Activated B cell treated with CpG ODN at 0.5 μM for 24 hours (primary cell): ENCODE measurements at regions not wholly inside any gene's neighbourhood (a gene's known extent, or its start where the extent isn't known, plus 50 kb on each side); places are given as distances from the start of the nearest gene placed in this dataset.
"Not testable (repeated sequence)": the region's sequence is repeated elsewhere in the genome, so short reads cannot be mapped to it uniquely, and the experiment has no call there.

Experiments
- ATAC-seq: fragments of 200-7000 bp; cut with Tn5 transposase; one replicate; pipeline ENCODE4 v1.10.0; 2021; ENCODE audit warnings: low read depth, mild to moderate bottlenecking, moderate library complexity
- CTCF ChIA-PET: fragments of 350-600 bp; sonication (Branson Sonifier 250); formaldehyde crosslinking; loops from one replicate; lab custom pipeline; 2021; ENCODE audit warnings: antibody characterized with exemption; lab: Charles Lee
- POLR2A ChIA-PET: fragments of 350-600 bp; sonication (Branson Sonifier 250); formaldehyde crosslinking; loops from one replicate; lab custom pipeline; 2021; ENCODE audit warnings: antibody characterized with exemption; lab: Charles Lee
- DNase-seq: peaks from one replicate; pipeline ENCODE4 v3.0.0; 2022
- H3K27ac Mint-ChIP-seq: one replicate; pipeline ENCODE4 v1.8.0; 2020; ENCODE audit warnings: mixed read lengths
- H3K27me3 Mint-ChIP-seq: one replicate; pipeline ENCODE4 v1.8.0; 2021; ENCODE audit warnings: mixed read lengths
- H3K36me3 Mint-ChIP-seq: one replicate; pipeline ENCODE4 v1.8.0; 2021; ENCODE audit warnings: low read depth, mixed read lengths
- H3K4me1 Mint-ChIP-seq: one replicate; pipeline ENCODE4 v1.8.0; 2021; ENCODE audit warnings: mixed read lengths
- H3K4me3 Mint-ChIP-seq: one replicate; pipeline ENCODE4 v1.8.0; 2020; ENCODE audit warnings: mild to moderate bottlenecking, mixed read lengths
- H3K9me3 Mint-ChIP-seq: one replicate; pipeline ENCODE4 v1.8.0; 2020; ENCODE audit warnings: mixed read lengths
- CTCF ChIP-seq: fragments of 200-600 bp; IDR thresholded peaks from one replicate; pipeline ENCODE4 v1.8.0; 2022; ENCODE audit warnings: antibody characterized with exemption, mild to moderate bottlenecking
- intact Hi-C: fragments of 100-400 bp; cut with micrococcal nuclease; formaldehyde crosslinking; loops from one replicate; pipeline ENCODE4 v1.15.1; 2024

GRCh38 chr13:65378484-65378883 lies 1851.7 kb downstream of the PCDH9 start:
- no peak for TF ChIP-seq CTCF
- intact Hi-C loops: no loop called here
- Mint-ChIP-seq H3K4me3 (no peak overlapping the region), H3K9me3 (peaks cover 9% of the 10 kb centered on the region), H3K4me1 (no peaks in the 10 kb centered on the region), H3K27ac (no peak overlapping the region), H3K27me3 (no peaks in the 10 kb centered on the region), H3K36me3 (no peaks in the 10 kb centered on the region)
- ATAC-seq: no peak
- DNase-seq: no peak
- CTCF ChIA-PET: no interaction called here
- POLR2A ChIA-PET: no interaction called here

GRCh38 chr13:65368832-65369231 lies 1861.3 kb downstream of the PCDH9 start:
- ATAC-seq (no peak), DNase-seq (no peak)
- CTCF ChIA-PET: no interaction called here
- no peak for TF ChIP-seq CTCF
- Mint-ChIP-seq H3K36me3 (no peaks in the 10 kb centered on the region), H3K4me1 (no peaks in the 10 kb centered on the region), H3K9me3 (peaks cover 9% of the 10 kb centered on the region), H3K4me3 (no peak overlapping the region), H3K27me3 (no peaks in the 10 kb centered on the region), H3K27ac (no peak overlapping the region)
- intact Hi-C loops: no loop called here
- POLR2A ChIA-PET: no interaction called here

GRCh38 chr13:65353951-65354350 lies 1876.2 kb downstream of the PCDH9 start:
- no peak for ATAC-seq
- Mint-ChIP-seq H3K9me3 (peaks cover 3% of the 10 kb centered on the region), H3K36me3 (no peaks in the 10 kb centered on the region), H3K27me3 (no peaks in the 10 kb centered on the region), H3K4me3 (no peak overlapping the region), H3K27ac (no peak overlapping the region), H3K4me1 (no peaks in the 10 kb centered on the region)
- no peak for DNase-seq
- POLR2A ChIA-PET: no interaction called here
- intact Hi-C loops: no loop called here
- CTCF ChIA-PET: no interaction called here
- no peak for TF ChIP-seq CTCF

GRCh38 chr13:65353150-65353549 lies 1877.0 kb downstream of the PCDH9 start:
- H3K27ac Mint-ChIP-seq, H3K27me3 Mint-ChIP-seq, ATAC-seq, POLR2A ChIA-PET, H3K9me3 Mint-ChIP-seq, H3K4me3 Mint-ChIP-seq, H3K4me1 Mint-ChIP-seq, DNase-seq, CTCF ChIA-PET, intact Hi-C loops, H3K36me3 Mint-ChIP-seq: not testable (repeated sequence)

GRCh38 chr13:65347420-65348030 lies 1882.6 kb downstream of the PCDH9 start:
- no peaks in the 10 kb centered on the region for H3K27me3 Mint-ChIP-seq
- no peaks in the 10 kb centered on the region for H3K36me3 Mint-ChIP-seq
- ATAC-seq (no peak), DNase-seq (no peak)
- POLR2A ChIA-PET: no interaction called here
- intact Hi-C loops: no loop called here
- H3K27ac Mint-ChIP-seq: no peak overlapping the region
- CTCF ChIA-PET: no interaction called here
- TF ChIP-seq CTCF: no peak
- H3K4me3 Mint-ChIP-seq: no peak overlapping the region
- no peaks in the 10 kb centered on the region for H3K4me1 Mint-ChIP-seq
- peaks cover 2% of the 10 kb centered on the region for H3K9me3 Mint-ChIP-seq
